Breast epithelium (tissue), 4 donors: ENCODE measurements at regions not wholly inside any gene's neighbourhood (a gene's known extent, or its start where the extent isn't known, plus 50 kb on each side); places are given as distances from the start of the nearest gene placed in this dataset.
"Not testable (repeated sequence)": the region's sequence is repeated elsewhere in the genome, so short reads cannot be mapped to it uniquely, and the experiment has no call there.

Experiments used
- DNase-seq, 2 donors: peaks; one replicate each; pipeline ENCODE4 v3.0.0-alpha.2; 2019; ENCODE audit warnings: low spot score in 2 of 2
- H3K27ac ChIP-seq, 2 donors: fragments of 200-600 bp; sonication (generic) in 1 of 2; one replicate each; pipeline ENCODE4 v1.5.1; 2016 to 2019; ENCODE audit warnings: mild to moderate bottlenecking in 1 of 2
- H3K27me3 ChIP-seq, 2 donors: fragments of 200-600 bp; sonication (generic) in 1 of 2; one replicate each; pipeline versions ENCODE4 v1.5.1 to v1.6.0; 2017 to 2019; ENCODE audit warnings: control low read depth in 1 of 2, mild to moderate bottlenecking in 1 of 2
- H3K36me3 ChIP-seq: fragments of 200-600 bp; one replicate; pipeline ENCODE4 v1.5.1; 2019
- H3K4me1 ChIP-seq, 2 donors: fragments of 200-600 bp; sonication (generic); one replicate each; pipeline ENCODE4 v1.5.1; 2016 to 2019; ENCODE audit warnings: control low read depth in 1 of 2
- H3K4me3 ChIP-seq, 3 donors: fragments of 200-600 bp; sonication (generic); 1 replicate in 2 of 3; 2 replicates in 1 of 3; pipeline ENCODE4 v1.5.1; 2016 to 2019; ENCODE audit warnings: mild to moderate bottlenecking in 3 of 3, moderate library complexity in 2 of 3
- H3K9me3 ChIP-seq, 2 donors: fragments of 200-600 bp; sonication (generic) in 1 of 2; one replicate each; pipeline ENCODE4 v1.5.1; 2016 to 2019; ENCODE audit warnings: control low read depth in 1 of 2
- CTCF ChIP-seq, 3 donors: fragments of 450-650 bp; IDR thresholded peaks; one replicate each; pipeline ENCODE4 v1.5.1; 2016 to 2017; ENCODE audit warnings: antibody characterized with exemption in 3 of 3, mild to moderate bottlenecking in 3 of 3, moderate library complexity in 3 of 3
- POLR2A ChIP-seq: fragments of 450-650 bp; IDR thresholded peaks from one replicate; pipeline ENCODE4 v1.6.1; 2016; ENCODE audit warnings: antibody characterized with exemption, mild to moderate bottlenecking, moderate library complexity
- POLR2AphosphoS5 ChIP-seq, 3 donors: sonication (generic); formaldehyde crosslinking; IDR thresholded peaks; one replicate each; pipeline ENCODE4 v1.6.1; 2017; ENCODE audit warnings: antibody characterized with exemption in 3 of 3
- intact Hi-C: fragments of 100-400 bp; cut with DNase I; formaldehyde crosslinking; loops from one replicate; pipeline ENCODE4 v1.15.1; 2023; ENCODE audit warnings: low total_unique reads

- peak; percentile 27 to 53 for DNase-seq
- H3K4me1 ChIP-seq, H3K9me3 ChIP-seq, H3K27me3 ChIP-seq, intact Hi-C loops, H3K36me3 ChIP-seq, H3K27ac ChIP-seq: not testable (repeated sequence)
- peak overlapping the region; percentile 17 to 38 (median 25) for H3K4me3 ChIP-seq
- peak; percentile 18 to 37 (median 32) for TF ChIP-seq CTCF (IDR thresholded peaks at IDR 0.05)
These were observed 167.2 kb downstream of the TBC1D2B start for GRCh38 chr15:77910030-77910911.

- TF ChIP-seq POLR2AphosphoS5 (IDR thresholded peaks at IDR 0.05) (no peak), CTCF (IDR thresholded peaks at IDR 0.05) (no peak), POLR2A (no peak)
- H3K9me3 ChIP-seq: no peaks in the 10 kb centered on the region
- no peak overlapping the region for H3K4me3 ChIP-seq
- H3K4me1 ChIP-seq: no peaks in the 10 kb centered on the region
- DNase-seq: no peak
- H3K27ac ChIP-seq: no peak overlapping the region
- no peaks in the 10 kb centered on the region for H3K27me3 ChIP-seq
- intact Hi-C loops: no loop called here
- H3K36me3 ChIP-seq: no peaks in the 10 kb centered on the region
These were observed 168.2 kb downstream of the TBC1D2B start for GRCh38 chr15:77909182-77909940.

GRCh38 chr15:77908752-77909111 is 168.8 kb downstream of the TBC1D2B start:
- H3K4me1 ChIP-seq, H3K4me3 ChIP-seq, DNase-seq, intact Hi-C loops, H3K27me3 ChIP-seq, H3K9me3 ChIP-seq, H3K36me3 ChIP-seq, H3K27ac ChIP-seq: not testable (repeated sequence)

GRCh38 chr15:77907824-77908751 is 169.4 kb downstream of the TBC1D2B start:
- intact Hi-C loops: no loop called here
- no peak overlapping the region for H3K4me3 ChIP-seq
- DNase-seq: no peak
- no peaks in the 10 kb centered on the region for H3K36me3 ChIP-seq
- H3K27ac ChIP-seq: no peak overlapping the region
- no peaks in the 10 kb centered on the region for H3K27me3 ChIP-seq
- no peaks in the 10 kb centered on the region for H3K4me1 ChIP-seq
- TF ChIP-seq POLR2A (no peak), CTCF (IDR thresholded peaks at IDR 0.05) (peak in 1 of 3 donors; percentile 17), POLR2AphosphoS5 (IDR thresholded peaks at IDR 0.05) (no peak)
- H3K9me3 ChIP-seq: no peaks in the 10 kb centered on the region

GRCh38 chr15:77906062-77906990 is 171.2 kb downstream of the TBC1D2B start:
- H3K4me1 ChIP-seq, intact Hi-C loops, H3K36me3 ChIP-seq, H3K4me3 ChIP-seq, H3K27ac ChIP-seq, H3K27me3 ChIP-seq, H3K9me3 ChIP-seq, DNase-seq: not testable (repeated sequence)
